GM13977 (cell line): ENCODE measurements at regions not wholly inside any gene's neighbourhood (a gene's known extent, or its start where the extent isn't known, plus 50 kb on each side); places are given as distances from the start of the nearest gene placed in this dataset.

ENCODE experiments used
- DNase-seq: peaks from one replicate; pipeline ENCODE4 v3.0.0; 2012; ENCODE audit warnings: low spot score
- in situ Hi-C: fragments of 300-500 bp; cut with MboI; formaldehyde crosslinking; loops from one replicate; pipeline ENCODE4 v1.12.0; 2022; ENCODE audit warnings: low sequenced_read_pairs, low pct_unique_long_range_greater_than_20kb, mixed read lengths, inconsistent platforms; ENCODE audit not compliant: unreplicated experiment
- TF ChIP-seq, protein P1 (sequence below): IDR thresholded peaks from 2 replicates; pipeline ENCODE4 v1.5.1; 2012; ENCODE audit warnings: mild to moderate bottlenecking, control low read depth; ENCODE audit not compliant: insufficient read depth; ENCODE audit errors: extremely low read depth, missing control alignments

DNA sequence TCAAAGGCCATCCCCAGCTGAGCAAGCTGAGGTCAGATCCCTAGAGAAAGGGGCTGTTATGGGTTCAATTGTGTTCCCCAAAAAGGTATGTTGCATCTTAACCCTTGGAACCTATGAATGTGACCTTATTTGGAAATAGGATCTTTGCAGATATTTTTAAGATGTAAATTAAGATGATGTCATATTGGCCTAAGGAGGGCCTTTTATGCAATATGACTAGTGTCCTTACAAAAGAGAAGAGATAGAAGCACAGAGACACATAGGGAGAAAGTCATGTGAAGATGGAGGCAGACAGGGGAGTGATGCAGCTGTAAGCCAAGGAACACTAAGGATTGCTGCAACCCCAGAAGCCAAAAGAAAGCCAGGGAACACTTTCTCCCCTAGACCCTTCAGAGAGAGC is 144.3 kb upstream of the TAB2 start:
- no peak for DNase-seq
- in situ Hi-C loops = no loop called here
- TF ChIP-seq, protein P1, sequence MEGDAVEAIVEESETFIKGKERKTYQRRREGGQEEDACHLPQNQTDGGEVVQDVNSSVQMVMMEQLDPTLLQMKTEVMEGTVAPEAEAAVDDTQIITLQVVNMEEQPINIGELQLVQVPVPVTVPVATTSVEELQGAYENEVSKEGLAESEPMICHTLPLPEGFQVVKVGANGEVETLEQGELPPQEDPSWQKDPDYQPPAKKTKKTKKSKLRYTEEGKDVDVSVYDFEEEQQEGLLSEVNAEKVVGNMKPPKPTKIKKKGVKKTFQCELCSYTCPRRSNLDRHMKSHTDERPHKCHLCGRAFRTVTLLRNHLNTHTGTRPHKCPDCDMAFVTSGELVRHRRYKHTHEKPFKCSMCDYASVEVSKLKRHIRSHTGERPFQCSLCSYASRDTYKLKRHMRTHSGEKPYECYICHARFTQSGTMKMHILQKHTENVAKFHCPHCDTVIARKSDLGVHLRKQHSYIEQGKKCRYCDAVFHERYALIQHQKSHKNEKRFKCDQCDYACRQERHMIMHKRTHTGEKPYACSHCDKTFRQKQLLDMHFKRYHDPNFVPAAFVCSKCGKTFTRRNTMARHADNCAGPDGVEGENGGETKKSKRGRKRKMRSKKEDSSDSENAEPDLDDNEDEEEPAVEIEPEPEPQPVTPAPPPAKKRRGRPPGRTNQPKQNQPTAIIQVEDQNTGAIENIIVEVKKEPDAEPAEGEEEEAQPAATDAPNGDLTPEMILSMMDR = no peak

DNA sequence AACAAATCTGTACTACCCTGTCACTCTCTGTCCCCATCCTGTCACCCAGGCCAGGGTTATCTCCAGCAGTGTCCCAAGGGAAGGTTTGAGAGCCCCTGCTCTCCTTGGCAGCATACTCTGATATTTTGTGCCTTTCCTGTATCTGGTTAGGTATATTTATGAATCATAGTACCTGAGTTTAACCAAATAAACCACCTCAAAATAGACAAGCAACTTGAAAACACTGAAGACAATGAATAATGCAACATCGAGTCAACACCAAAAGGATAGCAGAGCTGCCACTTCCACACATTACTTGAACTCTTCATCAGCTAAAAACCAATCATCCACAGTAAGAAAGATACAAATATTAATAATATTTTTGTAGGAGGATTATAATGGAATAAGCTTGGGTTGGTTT is 142.6 kb upstream of the TAB2 start:
- no peak for DNase-seq
- TF ChIP-seq, protein P1 = no peak
- in situ Hi-C loops = no loop called here

DNA sequence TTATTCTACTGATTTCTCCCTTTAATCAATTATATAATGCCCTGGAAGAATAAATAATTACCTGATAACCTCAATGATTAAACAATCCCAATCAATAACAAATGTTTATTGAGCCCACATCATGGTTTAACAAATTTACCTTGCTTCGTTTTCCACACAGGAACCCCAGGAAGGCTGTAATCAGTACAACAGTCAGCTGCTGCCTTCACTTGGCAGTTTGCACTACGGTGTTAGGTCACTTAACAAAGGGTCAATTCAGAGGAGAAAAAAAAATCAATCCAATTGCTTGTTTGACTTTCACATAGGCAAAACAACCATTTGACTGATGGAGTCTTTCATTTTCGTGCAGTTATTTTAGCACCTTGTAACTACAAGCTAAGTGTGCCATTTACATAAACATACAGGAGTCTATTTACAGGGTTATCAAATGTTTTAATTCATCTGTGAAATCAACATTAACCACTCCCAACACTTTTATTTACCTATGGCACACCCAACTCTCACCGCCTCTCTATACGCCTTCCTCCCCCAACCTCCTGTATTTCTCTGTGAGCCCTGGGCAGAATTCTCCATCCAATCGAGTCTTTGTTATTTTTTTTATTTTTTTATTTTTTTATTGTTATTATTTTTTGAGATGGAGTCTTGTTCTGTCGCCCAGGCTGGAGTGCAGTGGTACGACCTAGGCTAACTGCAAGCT is 140.4 kb upstream of the TAB2 start:
- TF ChIP-seq, protein P1 = no peak
- DNase-seq = no peak
- in situ Hi-C loops = no loop called here

DNA sequence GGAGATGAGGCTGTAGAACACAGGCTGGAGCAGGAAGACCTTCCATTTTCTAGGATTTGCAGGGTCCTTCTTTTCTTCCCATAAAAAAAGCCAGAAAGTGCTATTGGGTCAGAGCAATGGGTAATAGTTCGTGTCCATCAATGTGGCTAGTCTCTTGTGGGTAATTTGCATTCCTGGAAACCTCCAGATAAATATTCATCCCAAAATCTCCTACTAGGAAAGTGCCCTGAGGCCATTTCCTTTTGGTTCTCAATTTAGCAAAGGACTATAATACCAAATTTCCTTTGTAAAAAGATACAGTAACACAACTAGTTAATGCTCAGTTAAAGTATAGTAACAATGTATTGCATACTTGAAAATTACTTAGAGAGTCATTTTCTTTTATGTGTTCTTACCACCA is 138.1 kb upstream of the TAB2 start:
- in situ Hi-C loops = no loop called here
- DNase-seq = no peak
- TF ChIP-seq, protein P1 = no peak

DNA sequence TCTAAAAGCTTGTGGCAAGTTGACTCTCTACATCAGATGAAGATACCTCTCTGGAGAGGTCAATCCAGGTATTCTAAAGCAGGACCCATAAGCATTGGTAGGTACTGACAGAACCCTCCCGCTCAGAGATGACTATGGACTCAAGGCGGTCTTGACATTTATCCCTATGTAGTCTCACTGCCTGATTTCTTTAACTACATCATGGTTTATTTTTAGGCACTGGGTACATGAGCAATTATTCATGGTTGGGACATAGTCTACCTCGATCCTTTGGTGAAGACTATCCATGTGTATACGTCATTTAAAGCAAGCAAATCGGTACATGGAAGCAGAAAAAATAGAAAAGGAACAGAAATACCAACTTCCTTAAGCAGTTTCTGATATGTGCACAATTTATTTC is 136.2 kb upstream of the TAB2 start:
- TF ChIP-seq, protein P1 = no peak
- in situ Hi-C loops = loop anchor here (10.0 kb wide), 1 partner anchor 233 kb away; no protein-coding TSS in a partner anchor
- DNase-seq = no peak

DNA sequence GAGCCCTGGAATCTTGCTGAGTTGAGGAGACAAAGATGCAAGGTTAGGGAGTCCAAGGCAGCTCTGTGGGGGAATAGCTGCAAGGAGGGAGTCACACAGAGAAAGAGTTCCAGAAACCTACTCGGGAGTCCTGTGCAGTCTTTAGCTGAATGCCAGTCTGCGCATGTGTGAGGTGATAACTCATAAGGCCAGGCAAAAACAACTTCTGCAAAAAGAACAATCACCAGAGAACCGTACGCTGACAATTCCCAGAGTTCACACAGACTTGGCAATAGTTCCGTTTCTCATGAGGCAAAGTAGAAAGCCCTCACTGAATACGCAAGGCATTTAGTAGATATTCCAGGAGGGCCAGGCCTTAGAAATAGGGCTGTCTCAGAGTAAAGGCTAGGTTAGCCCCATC is 135.2 kb upstream of the TAB2 start:
- no peak for DNase-seq
- in situ Hi-C loops = loop anchor here (10.0 kb wide), 1 partner anchor 233 kb away; no protein-coding TSS in a partner anchor
- TF ChIP-seq, protein P1 = no peak
